Cardiac muscle cell (in vitro differentiated cells and primary cell): ENCODE measurements at regions not wholly inside any gene's neighbourhood (a gene's known extent, or its start where the extent isn't known, plus 50 kb on each side); places are given as distances from the start of the nearest gene placed in this dataset.
A peak's percentile ranks its signal among the peaks of the same experiment; 100 is the strongest.

Source experiments
- DNase-seq, 2 donors: peaks; one replicate each; pipeline versions ENCODE4 v3.0.0 to v3.0.0-alpha.2; 2010 to 2017; ENCODE audit warnings: low read depth in 1 of 2, low spot score in 1 of 2
- H3K27ac ChIP-seq: fragments of 200-600 bp; sonication (generic); 2 replicates; pipeline ENCODE4 v1.5.1; 2016
- H3K27me3 ChIP-seq: fragments of 200-600 bp; sonication (generic); 2 replicates; pipeline ENCODE4 v1.6.0; 2016; ENCODE audit warnings: control low read depth
- H3K36me3 ChIP-seq: fragments of 200-600 bp; sonication (generic); 2 replicates; pipeline ENCODE4 v1.5.1; 2016; ENCODE audit warnings: control low read depth
- H3K4me1 ChIP-seq: fragments of 200-600 bp; sonication (generic); 2 replicates; pipeline ENCODE4 v1.8.1; 2017; ENCODE audit warnings: low read depth, mild to moderate bottlenecking, mixed run types
- H3K4me3 ChIP-seq: fragments of 200-600 bp; sonication (generic); 2 replicates; pipeline ENCODE4 v1.5.1; 2016; ENCODE audit warnings: mild to moderate bottlenecking
- H3K9me3 ChIP-seq: fragments of 200-600 bp; sonication (generic); 2 replicates; pipeline ENCODE4 v1.5.1; 2017; ENCODE audit warnings: low read depth, mild to moderate bottlenecking, control low read depth
- CTCF ChIP-seq: IDR thresholded peaks from 2 replicates; pipeline ENCODE4 v1.5.1; 2012; ENCODE audit warnings: low read depth, mild to moderate bottlenecking, low read length

GRCh38 chr10:4051641-4052151, 266.7 kb upstream of the KLF6 start:
- H3K9me3 ChIP-seq, result no peaks in the 10 kb centered on the region
- no peak overlapping the region for H3K4me3 ChIP-seq
- H3K27ac ChIP-seq, result no peak overlapping the region
- no peak for TF ChIP-seq CTCF
- no peaks in the 10 kb centered on the region for H3K4me1 ChIP-seq
- no peaks in the 10 kb centered on the region for H3K36me3 ChIP-seq
- DNase-seq, result no peak
- H3K27me3 ChIP-seq, result no peaks in the 10 kb centered on the region

GRCh38 chr10:4051011-4051640, 266.1 kb upstream of the KLF6 start:
- H3K9me3 ChIP-seq, result no peaks in the 10 kb centered on the region
- H3K36me3 ChIP-seq, result no peaks in the 10 kb centered on the region
- no peak for TF ChIP-seq CTCF
- H3K4me3 ChIP-seq, result no peak overlapping the region
- no peaks in the 10 kb centered on the region for H3K4me1 ChIP-seq
- peak in 1 of 2 donors; percentile 82 for DNase-seq
- no peaks in the 10 kb centered on the region for H3K27me3 ChIP-seq
- no peak overlapping the region for H3K27ac ChIP-seq

GRCh38 chr10:4050061-4050460, 265.1 kb upstream of the KLF6 start:
- H3K27me3 ChIP-seq, result no peaks in the 10 kb centered on the region
- H3K9me3 ChIP-seq, result no peaks in the 10 kb centered on the region
- no peaks in the 10 kb centered on the region for H3K4me1 ChIP-seq
- H3K36me3 ChIP-seq, result no peaks in the 10 kb centered on the region
- DNase-seq, result no peak
- no peak for TF ChIP-seq CTCF
- no peak overlapping the region for H3K4me3 ChIP-seq
- H3K27ac ChIP-seq, result no peak overlapping the region

GRCh38 chr10:4049348-4049747, 264.3 kb upstream of the KLF6 start:
- H3K27me3 ChIP-seq, result no peaks in the 10 kb centered on the region

GRCh38 chr10:4048236-4048864, 263.3 kb upstream of the KLF6 start:
- no peak for DNase-seq
- Histone ChIP-seq H3K4me1 (no peaks in the 10 kb centered on the region), H3K27ac (no peak overlapping the region), H3K36me3 (no peaks in the 10 kb centered on the region), H3K4me3 (no peak overlapping the region), H3K27me3 (no peaks in the 10 kb centered on the region), H3K9me3 (no peaks in the 10 kb centered on the region)
- TF ChIP-seq CTCF, result no peak

More at GRCh38 chr10:4049348-4049747, 264.3 kb upstream of the KLF6 start:
- no peak for TF ChIP-seq CTCF
- H3K4me3 ChIP-seq, result no peak overlapping the region
- DNase-seq, result no peak
- no peaks in the 10 kb centered on the region for H3K4me1 ChIP-seq
- H3K27ac ChIP-seq, result no peak overlapping the region
- H3K36me3 ChIP-seq, result no peaks in the 10 kb centered on the region
- no peaks in the 10 kb centered on the region for H3K9me3 ChIP-seq
